ENCODE measurements at regions not wholly inside any gene's neighbourhood (a gene's known extent, or its start where the extent isn't known, plus 50 kb on each side); places are given as distances from the start of the nearest gene placed in this dataset.

DNA sequence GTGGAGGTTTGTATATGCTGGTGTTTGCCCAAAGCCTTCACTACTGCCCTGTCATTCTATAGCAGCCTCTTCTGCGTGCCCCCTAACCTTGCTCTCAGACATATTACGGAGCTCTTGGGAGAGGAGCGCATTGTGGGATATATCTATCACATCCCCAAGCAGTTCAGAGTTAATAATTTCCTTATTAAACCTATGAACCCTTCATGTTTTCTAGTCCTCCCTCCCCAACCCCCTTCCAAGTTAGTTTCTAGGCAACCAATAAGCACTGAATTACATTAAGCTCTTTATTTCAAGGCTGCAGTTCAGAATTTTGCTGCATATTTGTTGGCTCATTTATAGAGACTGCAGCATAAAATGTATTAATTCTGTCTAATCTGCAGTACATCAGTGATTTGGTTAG lies 57.3 kb upstream of the GRM7 start:
- no peaks in the 10 kb centered on the region for H3K27me3 ChIP-seq (ENCODE audit: control insufficient read depth in 2 of 2, insufficient read depth in 2 of 2, low read length in 2 of 2)
- no TSS peak for BruUV-seq (replicated peaks)
- H3K27ac ChIP-seq (ENCODE audit: extremely low read depth, low read depth, low read length), result no peak overlapping the region
- CTCF ChIA-PET (ENCODE audit: low intra/inter-chr PET ratio), result no interaction called here
- H4K20me1 ChIP-seq (replicated peaks; ENCODE audit: control insufficient read depth, insufficient read depth, low read length), result no peaks in the 10 kb centered on the region
- no peaks in the 10 kb centered on the region for H3K4me1 ChIP-seq (replicated peaks in 1 of 2; ENCODE audit: control insufficient read depth in 2 of 2, insufficient read depth in 2 of 2, low read length in 2 of 2)
- FAIRE-seq (no peak), ATAC-seq (no peak), DNase-seq (ENCODE audit: extremely low read depth in 1 of 4, low spot score in 3 of 4) (no peak)
- POLR2A ChIA-PET, result no interaction called here
- TF ChIP-seq, protein P1, sequence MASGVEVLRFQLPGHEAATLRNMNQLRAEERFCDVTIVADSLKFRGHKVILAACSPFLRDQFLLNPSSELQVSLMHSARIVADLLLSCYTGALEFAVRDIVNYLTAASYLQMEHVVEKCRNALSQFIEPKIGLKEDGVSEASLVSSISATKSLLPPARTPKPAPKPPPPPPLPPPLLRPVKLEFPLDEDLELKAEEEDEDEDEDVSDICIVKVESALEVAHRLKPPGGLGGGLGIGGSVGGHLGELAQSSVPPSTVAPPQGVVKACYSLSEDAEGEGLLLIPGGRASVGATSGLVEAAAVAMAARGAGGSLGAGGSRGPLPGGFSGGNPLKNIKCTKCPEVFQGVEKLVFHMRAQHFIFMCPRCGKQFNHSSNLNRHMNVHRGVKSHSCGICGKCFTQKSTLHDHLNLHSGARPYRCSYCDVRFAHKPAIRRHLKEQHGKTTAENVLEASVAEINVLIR (CRISPR knock-in tag; IDR thresholded peaks at IDR 0.05), result no peak
- TF ChIP-seq GTF2A2 (tag; IDR thresholded peaks at IDR 0.05) (no peak), HDAC1 (IDR thresholded peaks at IDR 0.05) (no peak), ZNF143 (CRISPR knock-in tag; IDR thresholded peaks at IDR 0.05) (no peak), SIN3B (IDR thresholded peaks at IDR 0.05; ENCODE audit: low read depth) (no peak), HMG20A (CRISPR knock-in tag; conservative IDR thresholded peaks at IDR 0.05) (no peak), RNF2 (IDR thresholded peaks at IDR 0.05) (no peak), TAF9B (IDR thresholded peaks at IDR 0.05; ENCODE audit: partially characterized antibody) (no peak), ZNF212 (CRISPR knock-in tag; IDR thresholded peaks at IDR 0.05) (no peak), ARHGAP35 (IDR thresholded peaks at IDR 0.05; ENCODE audit: partially characterized antibody) (no peak), ZNF354B (CRISPR knock-in tag; IDR thresholded peaks at IDR 0.05) (no peak), ZZZ3 (IDR thresholded peaks at IDR 0.05) (no peak), COPS2 (conservative IDR thresholded peaks at IDR 0.05) (no peak), HDAC2 (IDR thresholded peaks at IDR 0.05) (no peak), ZNF408 (CRISPR knock-in tag; IDR thresholded peaks at IDR 0.05; ENCODE audit: low read depth) (no peak)
- TF ChIP-seq, protein P2, sequence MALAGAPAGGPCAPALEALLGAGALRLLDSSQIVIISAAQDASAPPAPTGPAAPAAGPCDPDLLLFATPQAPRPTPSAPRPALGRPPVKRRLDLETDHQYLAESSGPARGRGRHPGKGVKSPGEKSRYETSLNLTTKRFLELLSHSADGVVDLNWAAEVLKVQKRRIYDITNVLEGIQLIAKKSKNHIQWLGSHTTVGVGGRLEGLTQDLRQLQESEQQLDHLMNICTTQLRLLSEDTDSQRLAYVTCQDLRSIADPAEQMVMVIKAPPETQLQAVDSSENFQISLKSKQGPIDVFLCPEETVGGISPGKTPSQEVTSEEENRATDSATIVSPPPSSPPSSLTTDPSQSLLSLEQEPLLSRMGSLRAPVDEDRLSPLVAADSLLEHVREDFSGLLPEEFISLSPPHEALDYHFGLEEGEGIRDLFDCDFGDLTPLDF (CRISPR knock-in tag; IDR thresholded peaks at IDR 0.05), result no peak
- TF ChIP-seq, protein P3, sequence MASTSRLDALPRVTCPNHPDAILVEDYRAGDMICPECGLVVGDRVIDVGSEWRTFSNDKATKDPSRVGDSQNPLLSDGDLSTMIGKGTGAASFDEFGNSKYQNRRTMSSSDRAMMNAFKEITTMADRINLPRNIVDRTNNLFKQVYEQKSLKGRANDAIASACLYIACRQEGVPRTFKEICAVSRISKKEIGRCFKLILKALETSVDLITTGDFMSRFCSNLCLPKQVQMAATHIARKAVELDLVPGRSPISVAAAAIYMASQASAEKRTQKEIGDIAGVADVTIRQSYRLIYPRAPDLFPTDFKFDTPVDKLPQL (IDR thresholded peaks at IDR 0.05; ENCODE audit: extremely low read depth, insufficient read length), result no peak
- TF ChIP-seq, protein P4, sequence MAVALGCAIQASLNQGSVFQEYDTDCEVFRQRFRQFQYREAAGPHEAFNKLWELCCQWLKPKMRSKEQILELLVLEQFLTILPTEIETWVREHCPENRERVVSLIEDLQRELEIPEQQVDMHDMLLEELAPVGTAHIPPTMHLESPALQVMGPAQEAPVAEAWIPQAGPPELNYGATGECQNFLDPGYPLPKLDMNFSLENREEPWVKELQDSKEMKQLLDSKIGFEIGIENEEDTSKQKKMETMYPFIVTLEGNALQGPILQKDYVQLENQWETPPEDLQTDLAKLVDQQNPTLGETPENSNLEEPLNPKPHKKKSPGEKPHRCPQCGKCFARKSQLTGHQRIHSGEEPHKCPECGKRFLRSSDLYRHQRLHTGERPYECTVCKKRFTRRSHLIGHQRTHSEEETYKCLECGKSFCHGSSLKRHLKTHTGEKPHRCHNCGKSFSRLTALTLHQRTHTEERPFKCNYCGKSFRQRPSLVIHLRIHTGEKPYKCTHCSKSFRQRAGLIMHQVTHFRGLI (CRISPR knock-in tag; IDR thresholded peaks at IDR 0.05), result no peak
- TF ChIP-seq, protein P5, sequence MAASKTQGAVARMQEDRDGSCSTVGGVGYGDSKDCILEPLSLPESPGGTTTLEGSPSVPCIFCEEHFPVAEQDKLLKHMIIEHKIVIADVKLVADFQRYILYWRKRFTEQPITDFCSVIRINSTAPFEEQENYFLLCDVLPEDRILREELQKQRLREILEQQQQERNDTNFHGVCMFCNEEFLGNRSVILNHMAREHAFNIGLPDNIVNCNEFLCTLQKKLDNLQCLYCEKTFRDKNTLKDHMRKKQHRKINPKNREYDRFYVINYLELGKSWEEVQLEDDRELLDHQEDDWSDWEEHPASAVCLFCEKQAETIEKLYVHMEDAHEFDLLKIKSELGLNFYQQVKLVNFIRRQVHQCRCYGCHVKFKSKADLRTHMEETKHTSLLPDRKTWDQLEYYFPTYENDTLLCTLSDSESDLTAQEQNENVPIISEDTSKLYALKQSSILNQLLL (CRISPR knock-in tag; IDR thresholded peaks at IDR 0.05; ENCODE audit: borderline replicate concordance), result no peak
- in situ Hi-C loops (cut with MboI) (no loop called here), intact Hi-C loops (cut with micrococcal nuclease) (no loop called here)
- no peak overlapping the region for H3K4me2 ChIP-seq (ENCODE audit: insufficient read depth, low read length)
- H3K79me2 ChIP-seq (ENCODE audit: control insufficient read depth, insufficient read depth, low read length), result no peaks in the 10 kb centered on the region
- no peaks in the 10 kb centered on the region for H3K36me3 ChIP-seq (ENCODE audit: control insufficient read depth, insufficient read depth, low read length)
- H2AFZ ChIP-seq (ENCODE audit: low read depth, low read length), result no peak overlapping the region
- WGBS (ENCODE audit: insufficient coverage, low coverage, missing lambda C conversion rate), result 0% methylated on average over 3 of the region's 3 CpGs
- no peak overlapping the region for H3K4me3 ChIP-seq
- no peak overlapping the region for H3K9ac ChIP-seq (ENCODE audit: insufficient read depth in 1 of 2, low read depth in 2 of 2, low read length in 2 of 2)
- no peaks in the 10 kb centered on the region for H3K9me3 ChIP-seq (replicated peaks; ENCODE audit: control insufficient read depth, insufficient read depth, low read depth, low read length)
- no peaks in the 10 kb centered on the region for H3K9me1 ChIP-seq (ENCODE audit: control insufficient read depth, insufficient read depth, low read length)
